HCT116 (cell line): ENCODE measurements at regions not wholly inside any gene's neighbourhood (a gene's known extent, or its start where the extent isn't known, plus 50 kb on each side); places are given as distances from the start of the nearest gene placed in this dataset.

Source experiments
- ATAC-seq: fragments of 200-7000 bp; cut with Tn5 transposase; 2 replicates; pipeline ENCODE4 v1.9.1; 2020; ENCODE audit warnings: mild to moderate bottlenecking, moderate library complexity
- BruUV-seq: library from RNA; stranded (reverse); fragments of 400-500 nt; replicated peaks from 2 replicates; lab custom pipeline; 2021; lab: Mats Ljungman, UMichigan
- CTCF ChIA-PET: fragments of 300-600 bp; sonication (Branson Sonifier 250); formaldehyde crosslinking; loops from one replicate; lab custom pipeline; 2021; ENCODE audit warnings: antibody characterized with exemption; lab: Charles Lee
- POLR2A ChIA-PET: fragments of 300-600, 350-600 bp; sonication (Branson Sonifier 250); formaldehyde crosslinking; loops from one replicate; lab custom pipeline; 2021; ENCODE audit warnings: antibody characterized with exemption; lab: Charles Lee
- RAD21 ChIA-PET, 2 experiments: fragments of 300-600 bp; sonication (Branson Sonifier 250); formaldehyde crosslinking; loops; one replicate each; lab custom pipeline; 2023; ENCODE audit warnings: low total read pairs in 2 of 2; ENCODE audit not compliant: uncharacterized antibody in 2 of 2, unreplicated experiment in 2 of 2, low non-redundant PET in 1 of 2; lab: Charles Lee
- DNase-seq: peaks from one replicate; pipeline ENCODE4 v3.0.0-alpha.2; 2010; ENCODE audit warnings: low read depth, low spot score
- H2AFZ ChIP-seq: fragments of 200-600 bp; shearing (Covaris generic), sonication (generic); 2 replicates; pipeline ENCODE4 v1.6.1; 2017; ENCODE audit warnings: low read depth, mixed run types, mixed read lengths, antibody characterized with exemption, low read length; ENCODE audit not compliant: poor library complexity, severe bottlenecking
- H3K27ac ChIP-seq: 2 replicates; pipeline ENCODE4 v1.5.1; 2012; ENCODE audit warnings: low read depth, low read length
- H3K27me3 ChIP-seq: fragments of 200-600 bp; sonication (generic); 2 replicates; pipeline ENCODE4 v1.6.1; 2016; ENCODE audit warnings: mixed run types, low read length, mixed read lengths; ENCODE audit not compliant: insufficient read depth
- H3K36me3 ChIP-seq, 2 experiments: fragments of 200-500 bp in 1 of 2; fragments of 200-600 bp in 1 of 2; sonication (Bioruptor generic) in 1 of 2; sonication (generic) in 1 of 2; 2 replicates each; pipeline versions ENCODE4 v1.5.1 to v1.6.1; 2014 to 2016; ENCODE audit warnings: low read length in 2 of 2, inconsistent platforms in 1 of 2, mixed read lengths in 1 of 2, mixed run types in 1 of 2; ENCODE audit not compliant: insufficient read depth in 2 of 2, control insufficient read depth in 1 of 2
- H3K4me1 ChIP-seq, 2 experiments: fragments of 200-600 bp in 1 of 2; sonication (generic) in 1 of 2; 2 replicates each; pipeline versions ENCODE4 v1.5.1 to v1.6.1; 2012 to 2017; ENCODE audit warnings: low read length in 2 of 2, inconsistent platforms in 1 of 2, mild to moderate bottlenecking in 1 of 2, mixed read lengths in 1 of 2, mixed run types in 1 of 2, moderate library complexity in 1 of 2; ENCODE audit not compliant: insufficient read depth in 2 of 2, control insufficient read depth in 1 of 2
- H3K4me2 ChIP-seq: fragments of 200-600 bp; sonication (generic); 2 replicates; pipeline ENCODE4 v1.6.1; 2017; ENCODE audit warnings: mixed run types, low read length, mixed read lengths
- H3K4me3 ChIP-seq, 2 experiments: fragments of 200-600 bp in 1 of 2; sonication (generic) in 1 of 2; replicated peaks in 1 of 2; 2 replicates each; pipeline ENCODE4 v1.5.1; 2011 to 2016; ENCODE audit warnings: low read length in 2 of 2, control low read depth in 1 of 2, low read depth in 1 of 2, mild to moderate bottlenecking in 1 of 2, mixed read lengths in 1 of 2, mixed run types in 1 of 2
- H3K79me2 ChIP-seq: fragments of 200-600 bp; sonication (generic); 2 replicates; pipeline ENCODE4 v1.6.1; 2017; ENCODE audit warnings: mild to moderate bottlenecking, mixed run types, low read length, moderate library complexity, mixed read lengths; ENCODE audit not compliant: insufficient read depth
- H3K9ac ChIP-seq: fragments of 200-600 bp; sonication (generic); 2 replicates; pipeline ENCODE4 v1.6.1; 2016; ENCODE audit warnings: low read length, mixed read lengths
- H3K9me2 ChIP-seq: fragments of 200-600 bp; sonication (generic), shearing (Covaris generic); 2 replicates; pipeline ENCODE4 v1.6.1; 2017; ENCODE audit warnings: mixed run types, mild to moderate bottlenecking, moderate library complexity; ENCODE audit not compliant: insufficient read depth
- H3K9me3 ChIP-seq, 2 experiments: fragments of 200-500 bp in 1 of 2; fragments of 200-600 bp in 1 of 2; sonication (Bioruptor generic) in 1 of 2; sonication (generic) in 1 of 2; 2 replicates each; pipeline ENCODE4 v1.6.1; 2014 to 2017; ENCODE audit warnings: low read length in 2 of 2, mixed read lengths in 2 of 2, inconsistent platforms in 1 of 2, low read depth in 1 of 2, mild to moderate bottlenecking in 1 of 2, mixed run types in 1 of 2, moderate library complexity in 1 of 2; ENCODE audit not compliant: control insufficient read depth in 1 of 2, insufficient read depth in 1 of 2
- H4K20me1 ChIP-seq: fragments of 200-600 bp; sonication (generic), shearing (Covaris generic); 2 replicates; pipeline ENCODE4 v1.6.1; 2017; ENCODE audit warnings: mixed run types, mild to moderate bottlenecking, moderate library complexity; ENCODE audit not compliant: insufficient read depth
- ATF3 ChIP-seq: IDR thresholded peaks from 2 replicates; pipeline ENCODE4 v1.6.1; 2012
- CBX3 ChIP-seq: IDR thresholded peaks from 2 replicates; pipeline ENCODE4 v1.6.1; 2012; ENCODE audit warnings: low read depth
- EZH2 ChIP-seq: fragments of 200-600 bp; sonication (generic); IDR thresholded peaks from 2 replicates; pipeline ENCODE4 v1.6.1; 2017; ENCODE audit warnings: antibody characterized with exemption, mixed run types
- EZH2phosphoT487 ChIP-seq: fragments of 200-600 bp; IDR thresholded peaks from 2 replicates; pipeline ENCODE4 v1.6.1; 2018; ENCODE audit warnings: antibody characterized with exemption, borderline replicate concordance
- JUND ChIP-seq: IDR thresholded peaks from 2 replicates; pipeline ENCODE4 v1.6.1; 2012
- MAX ChIP-seq: IDR thresholded peaks from 2 replicates; pipeline ENCODE4 v1.6.1; 2012
- POLR2A ChIP-seq: IDR thresholded peaks from 2 replicates; pipeline ENCODE4 v1.7.0; 2011; ENCODE audit warnings: borderline replicate concordance; ENCODE audit not compliant: insufficient read depth, insufficient read length; ENCODE audit errors: extremely low read depth
- RAD21 ChIP-seq: IDR thresholded peaks from 2 replicates; pipeline ENCODE4 v1.6.1; 2012; ENCODE audit warnings: low read depth, mild to moderate bottlenecking
- SIN3A ChIP-seq: IDR thresholded peaks from 2 replicates; pipeline ENCODE4 v1.6.1; 2012; ENCODE audit warnings: low read depth
- SP1 ChIP-seq: IDR thresholded peaks from 2 replicates; pipeline ENCODE4 v1.6.1; 2012; ENCODE audit warnings: low read depth
- SRF ChIP-seq: IDR thresholded peaks from 2 replicates; pipeline ENCODE4 v1.6.1; 2012; ENCODE audit warnings: low read depth
- TCF7L2 ChIP-seq: IDR thresholded peaks from 2 replicates; pipeline ENCODE4 v1.7.0; 2011; ENCODE audit warnings: borderline replicate concordance, inconsistent platforms; ENCODE audit not compliant: insufficient read depth, insufficient read length; ENCODE audit errors: extremely low read depth
- YY1 ChIP-seq: IDR thresholded peaks from 2 replicates; pipeline ENCODE4 v1.6.1; 2011; ENCODE audit warnings: low read length, low read depth, moderate library complexity, mild to moderate bottlenecking; ENCODE audit not compliant: insufficient replicate concordance; ENCODE audit errors: extremely low read depth
- ZFX ChIP-seq: fragments of 450-650 bp; IDR thresholded peaks from 2 replicates; pipeline ENCODE4 v1.6.1; 2017
- ZNF274 ChIP-seq: fragments of 200-500 bp; sonication (Bioruptor generic); IDR thresholded peaks from 2 replicates; pipeline ENCODE4 v1.6.1; 2014; ENCODE audit warnings: mild to moderate bottlenecking, low read depth, low read length, inconsistent platforms
- intact Hi-C: fragments of 100-400 bp; cut with micrococcal nuclease; formaldehyde crosslinking; loops from 2 replicates; pipeline ENCODE4 v1.10.0; 2022
- TF ChIP-seq, protein P1 (sequence below): IDR thresholded peaks from 2 replicates; pipeline ENCODE4 v1.6.1; 2012; ENCODE audit warnings: low read depth

DNA sequence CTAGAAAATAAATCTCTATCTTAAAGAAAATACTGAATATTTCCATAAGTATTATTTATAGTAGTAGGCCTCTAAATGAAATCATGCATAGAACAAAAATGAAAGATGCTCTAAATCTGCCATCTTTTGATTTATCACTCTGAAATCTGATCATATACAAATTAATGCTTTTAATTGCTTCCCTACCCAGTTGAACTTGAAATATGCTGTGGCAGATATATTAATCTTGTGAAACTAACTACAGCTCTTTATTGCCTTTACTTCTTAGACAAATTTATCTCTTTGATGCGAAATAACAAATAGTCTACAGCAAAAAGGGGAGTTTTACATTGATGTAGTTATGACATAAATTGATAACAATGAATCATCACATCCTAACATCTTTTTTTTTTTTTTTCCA lies 510.7 kb upstream of the SLITRK6 start:
- intact Hi-C loops, result no loop called here
- Histone ChIP-seq H3K4me1 (no peaks in the 10 kb centered on the region), H3K9me3 (no peaks in the 10 kb centered on the region; a peak in 1 of 4 replicates), H2AFZ (no peak overlapping the region), H3K36me3 (no peaks in the 10 kb centered on the region), H3K27me3 (no peaks in the 10 kb centered on the region), H3K79me2 (no peaks in the 10 kb centered on the region), H3K27ac (no peak overlapping the region), H3K9ac (no peak overlapping the region), H3K4me3 (no peak overlapping the region), H4K20me1 (no peaks in the 10 kb centered on the region), H3K9me2 (no peaks in the 10 kb centered on the region), H3K4me2 (no peak overlapping the region)
- ChIA-PET POLR2A (no interaction called here), CTCF (no interaction called here), RAD21 (no interaction called here)
- ATAC-seq (no peak), DNase-seq (no peak)
- TF ChIP-seq TCF7L2 (no peak), RAD21 (no peak), EZH2phosphoT487 (no peak), SP1 (no peak), SIN3A (no peak), ZNF274 (no peak), POLR2A (no peak), CBX3 (no peak), ZFX (no peak), JUND (no peak), SRF (no peak), EZH2 (no peak), ATF3 (no peak), YY1 (no peak), MAX (no peak)
- TF ChIP-seq, protein P1, sequence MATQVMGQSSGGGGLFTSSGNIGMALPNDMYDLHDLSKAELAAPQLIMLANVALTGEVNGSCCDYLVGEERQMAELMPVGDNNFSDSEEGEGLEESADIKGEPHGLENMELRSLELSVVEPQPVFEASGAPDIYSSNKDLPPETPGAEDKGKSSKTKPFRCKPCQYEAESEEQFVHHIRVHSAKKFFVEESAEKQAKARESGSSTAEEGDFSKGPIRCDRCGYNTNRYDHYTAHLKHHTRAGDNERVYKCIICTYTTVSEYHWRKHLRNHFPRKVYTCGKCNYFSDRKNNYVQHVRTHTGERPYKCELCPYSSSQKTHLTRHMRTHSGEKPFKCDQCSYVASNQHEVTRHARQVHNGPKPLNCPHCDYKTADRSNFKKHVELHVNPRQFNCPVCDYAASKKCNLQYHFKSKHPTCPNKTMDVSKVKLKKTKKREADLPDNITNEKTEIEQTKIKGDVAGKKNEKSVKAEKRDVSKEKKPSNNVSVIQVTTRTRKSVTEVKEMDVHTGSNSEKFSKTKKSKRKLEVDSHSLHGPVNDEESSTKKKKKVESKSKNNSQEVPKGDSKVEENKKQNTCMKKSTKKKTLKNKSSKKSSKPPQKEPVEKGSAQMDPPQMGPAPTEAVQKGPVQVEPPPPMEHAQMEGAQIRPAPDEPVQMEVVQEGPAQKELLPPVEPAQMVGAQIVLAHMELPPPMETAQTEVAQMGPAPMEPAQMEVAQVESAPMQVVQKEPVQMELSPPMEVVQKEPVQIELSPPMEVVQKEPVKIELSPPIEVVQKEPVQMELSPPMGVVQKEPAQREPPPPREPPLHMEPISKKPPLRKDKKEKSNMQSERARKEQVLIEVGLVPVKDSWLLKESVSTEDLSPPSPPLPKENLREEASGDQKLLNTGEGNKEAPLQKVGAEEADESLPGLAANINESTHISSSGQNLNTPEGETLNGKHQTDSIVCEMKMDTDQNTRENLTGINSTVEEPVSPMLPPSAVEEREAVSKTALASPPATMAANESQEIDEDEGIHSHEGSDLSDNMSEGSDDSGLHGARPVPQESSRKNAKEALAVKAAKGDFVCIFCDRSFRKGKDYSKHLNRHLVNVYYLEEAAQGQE, result no peak
- no TSS peak for BruUV-seq
